ENCODE measurements at regions not wholly inside any gene's neighbourhood (a gene's known extent, or its start where the extent isn't known, plus 50 kb on each side); places are given as distances from the start of the nearest gene placed in this dataset.
A peak's percentile ranks its signal among the peaks of the same experiment; 100 is the strongest.

- no peaks in the 10 kb centered on the region for H3K79me2 ChIP-seq
- H3K4me1 ChIP-seq (ENCODE audit: insufficient read depth), result peaks cover 24% of the 10 kb centered on the region
- no peaks in the 10 kb centered on the region for H3K9me3 ChIP-seq (ENCODE audit: low read depth)
- H3K27me3 ChIP-seq, result no peaks in the 10 kb centered on the region
- TF ChIP-seq CTCF (IDR thresholded peaks at IDR 0.05; ENCODE audit: poor library complexity) (no peak), EZH2 (IDR thresholded peaks at IDR 0.05; ENCODE audit: borderline replicate concordance) (no peak), EZH2phosphoT487 (IDR thresholded peaks at IDR 0.05; ENCODE audit: low read depth, severe bottlenecking, unreplicated experiment) (no peak)
- no peak overlapping the region for H2AFZ ChIP-seq
- H4K20me1 ChIP-seq (ENCODE audit: insufficient read depth, poor library complexity, severe bottlenecking), result no peaks in the 10 kb centered on the region
- H3K36me3 ChIP-seq (replicated peaks; ENCODE audit: insufficient read depth, low read depth), result no peaks in the 10 kb centered on the region
- H3K27ac ChIP-seq, result no peak overlapping the region
- H3K4me3 ChIP-seq, result no peak overlapping the region
- H3K9me2 ChIP-seq (replicated peaks; ENCODE audit: insufficient read depth), result no peaks in the 10 kb centered on the region
- 93% methylated on average over 3 of the region's 3 CpGs for WGBS (ENCODE audit: low lambda C conversion rate, missing lambda C conversion rate)
- no peak overlapping the region for H3K4me2 ChIP-seq
- no peak for DNase-seq (ENCODE audit: low spot score)
Measured at GRCh38 chr6:139600343-139600742, 225.9 kb upstream of the CITED2 start.

GRCh38 chr6:139597771-139598755, 223.6 kb upstream of the CITED2 start:
- H3K4me1 ChIP-seq (ENCODE audit: insufficient read depth), result peaks cover 35% of the 10 kb centered on the region
- H3K27ac ChIP-seq, result peak overlapping the region; percentile 91
- WGBS (ENCODE audit: low lambda C conversion rate, missing lambda C conversion rate), result 15% methylated on average over 7 of the region's 7 CpGs

GRCh38 chr6:139597087-139597763, 222.8 kb upstream of the CITED2 start:
- H3K9me2 ChIP-seq (replicated peaks; ENCODE audit: insufficient read depth), result no peaks in the 10 kb centered on the region
- H3K36me3 ChIP-seq (replicated peaks; ENCODE audit: insufficient read depth, low read depth), result no peaks in the 10 kb centered on the region
- no peaks in the 10 kb centered on the region for H3K79me2 ChIP-seq
- peak overlapping the region; percentile 42 for H3K4me2 ChIP-seq
- no peaks in the 10 kb centered on the region for H4K20me1 ChIP-seq (ENCODE audit: insufficient read depth, poor library complexity, severe bottlenecking)
- no peaks in the 10 kb centered on the region for H3K27me3 ChIP-seq
- WGBS (ENCODE audit: low lambda C conversion rate, missing lambda C conversion rate), result 93% methylated on average over 1 of the region's 1 CpG
- DNase-seq (ENCODE audit: low spot score), result no peak
- peaks cover 35% of the 10 kb centered on the region for H3K4me1 ChIP-seq (ENCODE audit: insufficient read depth)
- no peak overlapping the region for H3K4me3 ChIP-seq
- no peaks in the 10 kb centered on the region for H3K9me3 ChIP-seq (ENCODE audit: low read depth)
- H3K27ac ChIP-seq, result peak overlapping the region; percentile 91
- no peak for TF ChIP-seq EZH2phosphoT487 (IDR thresholded peaks at IDR 0.05; ENCODE audit: low read depth, severe bottlenecking, unreplicated experiment)
- no peak for TF ChIP-seq CTCF (IDR thresholded peaks at IDR 0.05; ENCODE audit: poor library complexity)
- no peak for TF ChIP-seq EZH2 (IDR thresholded peaks at IDR 0.05; ENCODE audit: borderline replicate concordance)
- peak overlapping the region; percentile 13 for H2AFZ ChIP-seq

More at GRCh38 chr6:139597771-139598755, 223.6 kb upstream of the CITED2 start:
- Histone ChIP-seq H3K9me3 (ENCODE audit: low read depth) (no peaks in the 10 kb centered on the region), H3K4me3 (no peak overlapping the region), H2AFZ (no peak overlapping the region), H3K27me3 (no peaks in the 10 kb centered on the region), H3K9me2 (replicated peaks; ENCODE audit: insufficient read depth) (no peaks in the 10 kb centered on the region), H3K4me2 (peak overlapping the region; percentile 42), H4K20me1 (ENCODE audit: insufficient read depth, poor library complexity, severe bottlenecking) (no peaks in the 10 kb centered on the region), H3K79me2 (no peaks in the 10 kb centered on the region), H3K36me3 (replicated peaks; ENCODE audit: insufficient read depth, low read depth) (no peaks in the 10 kb centered on the region)
- peak; percentile 90 for DNase-seq (ENCODE audit: low spot score)
- no peak for TF ChIP-seq EZH2phosphoT487 (IDR thresholded peaks at IDR 0.05; ENCODE audit: low read depth, severe bottlenecking, unreplicated experiment)
- no peak for TF ChIP-seq EZH2 (IDR thresholded peaks at IDR 0.05; ENCODE audit: borderline replicate concordance)
- TF ChIP-seq CTCF (IDR thresholded peaks at IDR 0.05; ENCODE audit: poor library complexity), result no peak

Measured in hepatocyte (in vitro differentiated cells).